OCI-LY1 (cell line): ENCODE measurements at regions not wholly inside any gene's neighbourhood (a gene's known extent, or its start where the extent isn't known, plus 50 kb on each side); places are given as distances from the start of the nearest gene placed in this dataset.

Experiments
- H2AFZ ChIP-seq: fragments of 200-600 bp; sonication (generic), shearing (Covaris generic); 2 replicates; pipeline ENCODE4 v1.6.0; 2014; ENCODE audit warnings: antibody characterized with exemption, mild to moderate bottlenecking, low read length
- H3F3A ChIP-seq: fragments of 200-600 bp; sonication (generic), shearing (Covaris generic); 2 replicates; pipeline ENCODE4 v1.6.0; 2014; ENCODE audit warnings: mild to moderate bottlenecking, antibody characterized with exemption, low read length, moderate library complexity; ENCODE audit not compliant: insufficient read depth
- H3K27ac ChIP-seq: fragments of 200-600 bp; sonication (generic); 2 replicates; pipeline ENCODE4 v1.5.1; 2014; ENCODE audit warnings: low read length, mixed run types, mild to moderate bottlenecking, low read depth; ENCODE audit not compliant: poor library complexity, severe bottlenecking
- H3K27me3 ChIP-seq: fragments of 200-600 bp; sonication (generic); 2 replicates; pipeline ENCODE4 v1.6.0; 2014; ENCODE audit warnings: antibody characterized with exemption, mild to moderate bottlenecking, low read length, moderate library complexity; ENCODE audit not compliant: insufficient read depth
- H3K36me3 ChIP-seq: fragments of 200-600 bp; sonication (generic); 2 replicates; pipeline ENCODE4 v1.6.1; 2014; ENCODE audit warnings: mild to moderate bottlenecking, antibody characterized with exemption, low read length, moderate library complexity, mixed read lengths; ENCODE audit not compliant: insufficient read depth
- H3K4me1 ChIP-seq: fragments of 200-600 bp; sonication (generic); 2 replicates; pipeline ENCODE4 v1.5.1; 2014; ENCODE audit warnings: mild to moderate bottlenecking, low read length, moderate library complexity; ENCODE audit not compliant: insufficient read depth, severe bottlenecking
- H3K4me2 ChIP-seq: fragments of 200-600 bp; sonication (generic), shearing (Covaris generic); 2 replicates; pipeline ENCODE4 v1.6.1; 2014; ENCODE audit warnings: low read length
- H3K4me3 ChIP-seq: fragments of 200-600 bp; sonication (generic); 2 replicates; pipeline ENCODE4 v1.5.1; 2014; ENCODE audit warnings: low read length, low read depth, mild to moderate bottlenecking, mixed read lengths; ENCODE audit not compliant: poor library complexity, severe bottlenecking
- H3K79me2 ChIP-seq: fragments of 200-600 bp; shearing (Covaris generic); 2 replicates; pipeline ENCODE4 v1.6.1; 2016; ENCODE audit warnings: mixed run types, low read length, mixed read lengths; ENCODE audit not compliant: insufficient read depth
- H3K9ac ChIP-seq: fragments of 200-600 bp; sonication (generic), shearing (Covaris generic); 2 replicates; pipeline ENCODE4 v1.6.1; 2014; ENCODE audit warnings: mild to moderate bottlenecking, low read length, mixed read lengths
- H3K9me2 ChIP-seq: fragments of 200-600 bp; sonication (generic), shearing (Covaris generic); 2 replicates; pipeline ENCODE4 v1.6.1; 2014; ENCODE audit warnings: low read depth, mild to moderate bottlenecking, low read length, mixed read lengths
- H3K9me3 ChIP-seq: fragments of 200-600 bp; shearing (Covaris generic); 2 replicates; pipeline ENCODE4 v1.6.1; 2014; ENCODE audit warnings: low read length, mixed read lengths
- H4K20me1 ChIP-seq: fragments of 200-600 bp; sonication (generic), shearing (Covaris generic); 2 replicates; pipeline ENCODE4 v1.6.0; 2016; ENCODE audit warnings: mild to moderate bottlenecking, low read length; ENCODE audit not compliant: insufficient read depth
- CTCF ChIP-seq: fragments of 200-600 bp; sonication (generic), shearing (Covaris generic); IDR thresholded peaks from 2 replicates; pipeline ENCODE4 v1.5.1; 2017; ENCODE audit warnings: mild to moderate bottlenecking, antibody characterized with exemption, low read length, moderate library complexity, mixed read lengths
- EZH2 ChIP-seq: fragments of 200-600 bp; sonication (generic), shearing (Covaris generic); IDR thresholded peaks from 2 replicates; pipeline ENCODE4 v1.8.0; 2017; ENCODE audit warnings: borderline replicate concordance, mixed run types, mild to moderate bottlenecking, antibody characterized with exemption, low read length, moderate library complexity, mixed read lengths

DNA sequence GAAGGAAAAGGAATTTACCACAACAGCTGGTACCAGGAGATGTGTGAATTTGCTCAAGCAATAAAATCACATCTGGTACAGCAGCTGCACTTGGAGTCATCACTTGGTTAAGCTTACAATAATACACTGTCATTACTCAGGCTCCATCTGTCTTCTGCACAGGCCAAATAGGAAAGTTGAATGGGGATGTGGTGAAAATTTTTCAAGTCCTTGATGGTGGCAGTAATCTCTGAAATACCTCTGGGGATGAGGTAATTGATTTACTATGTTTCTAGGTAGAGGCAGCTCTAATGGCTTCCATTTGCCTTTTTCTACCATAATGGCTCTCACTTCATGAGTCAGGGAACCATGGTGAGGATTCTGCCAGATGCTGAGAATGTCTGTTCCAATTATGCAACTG lies 206.8 kb upstream of the ATP10B start:
- Histone ChIP-seq H2AFZ (no peak overlapping the region), H3F3A (no peaks in the 10 kb centered on the region), H3K4me2 (no peak overlapping the region), H4K20me1 (no peaks in the 10 kb centered on the region), H3K27ac (no peak overlapping the region), H3K4me1 (no peaks in the 10 kb centered on the region), H3K36me3 (no peaks in the 10 kb centered on the region), H3K4me3 (no peak overlapping the region), H3K9ac (no peak overlapping the region), H3K27me3 (no peaks in the 10 kb centered on the region), H3K9me3 (no peaks in the 10 kb centered on the region), H3K79me2 (no peaks in the 10 kb centered on the region), H3K9me2 (no peaks in the 10 kb centered on the region)
- TF ChIP-seq CTCF: no peak

GRCh38 chr5:161051920-161052500 lies 200.0 kb upstream of the ATP10B start:
- no peaks in the 10 kb centered on the region for H3K9me2 ChIP-seq
- no peak overlapping the region for H3K4me2 ChIP-seq
- no peak for TF ChIP-seq CTCF
- TF ChIP-seq EZH2: no peak
- H3K9me3 ChIP-seq: no peaks in the 10 kb centered on the region
- H3K27me3 ChIP-seq: no peaks in the 10 kb centered on the region
- no peak overlapping the region for H3K4me3 ChIP-seq
- no peaks in the 10 kb centered on the region for H3K4me1 ChIP-seq
- no peaks in the 10 kb centered on the region for H3K36me3 ChIP-seq
- no peaks in the 10 kb centered on the region for H4K20me1 ChIP-seq
- no peaks in the 10 kb centered on the region for H3K79me2 ChIP-seq
- no peaks in the 10 kb centered on the region for H3F3A ChIP-seq
- no peak overlapping the region for H3K9ac ChIP-seq
- no peak overlapping the region for H3K27ac ChIP-seq
- H2AFZ ChIP-seq: no peak overlapping the region

DNA sequence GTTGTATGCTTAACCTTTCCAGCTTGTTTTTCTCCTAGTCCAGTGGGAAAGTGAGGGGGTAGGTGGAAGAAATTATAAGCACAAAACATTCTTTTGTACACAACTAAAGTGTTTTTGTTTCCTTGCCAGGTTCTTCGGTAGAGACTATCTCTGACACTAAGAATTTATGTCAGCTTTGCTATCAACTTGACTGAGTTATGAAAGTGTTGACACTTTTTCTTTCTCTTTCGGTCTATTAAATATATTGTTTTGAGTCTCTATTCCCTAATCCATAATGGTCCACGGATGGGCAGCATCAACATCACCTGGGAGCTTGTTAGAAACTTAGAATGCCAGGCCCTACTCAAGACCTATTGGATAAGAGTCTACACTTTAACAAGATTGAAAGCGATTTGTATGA lies 195.0 kb upstream of the ATP10B start:
- H4K20me1 ChIP-seq: no peaks in the 10 kb centered on the region
- TF ChIP-seq CTCF (no peak), EZH2 (no peak)
- H3K4me3 ChIP-seq: no peak overlapping the region
- no peaks in the 10 kb centered on the region for H3K27me3 ChIP-seq
- H3F3A ChIP-seq: no peaks in the 10 kb centered on the region
- no peaks in the 10 kb centered on the region for H3K4me1 ChIP-seq
- no peak overlapping the region for H2AFZ ChIP-seq
- H3K9me2 ChIP-seq: no peaks in the 10 kb centered on the region
- no peak overlapping the region for H3K4me2 ChIP-seq
- no peaks in the 10 kb centered on the region for H3K79me2 ChIP-seq
- no peaks in the 10 kb centered on the region for H3K36me3 ChIP-seq
- no peak overlapping the region for H3K9ac ChIP-seq
- H3K9me3 ChIP-seq: no peaks in the 10 kb centered on the region
- no peak overlapping the region for H3K27ac ChIP-seq
